SU-DHL-6 (cell line): ENCODE measurements at regions not wholly inside any gene's neighbourhood (a gene's known extent, or its start where the extent isn't known, plus 50 kb on each side); places are given as distances from the start of the nearest gene placed in this dataset.

ENCODE experiments used
- EZH2phosphoT487 ChIP-seq: fragments of 200-600 bp; sonication (generic), shearing (Covaris generic); conservative IDR thresholded peaks from 2 replicates; pipeline ENCODE4 v1.6.1; 2018; ENCODE audit warnings: mild to moderate bottlenecking, antibody characterized with exemption, low read length, moderate library complexity, mixed read lengths
- TF ChIP-seq, protein P1 (sequence below): fragments of 200-600 bp; sonication (generic); IDR thresholded peaks from one replicate; pipeline ENCODE4 v1.5.1; 2017; ENCODE audit warnings: antibody characterized with exemption, mild to moderate bottlenecking, low read length, moderate library complexity; ENCODE audit not compliant: insufficient read depth, poor library complexity, severe bottlenecking

DNA sequence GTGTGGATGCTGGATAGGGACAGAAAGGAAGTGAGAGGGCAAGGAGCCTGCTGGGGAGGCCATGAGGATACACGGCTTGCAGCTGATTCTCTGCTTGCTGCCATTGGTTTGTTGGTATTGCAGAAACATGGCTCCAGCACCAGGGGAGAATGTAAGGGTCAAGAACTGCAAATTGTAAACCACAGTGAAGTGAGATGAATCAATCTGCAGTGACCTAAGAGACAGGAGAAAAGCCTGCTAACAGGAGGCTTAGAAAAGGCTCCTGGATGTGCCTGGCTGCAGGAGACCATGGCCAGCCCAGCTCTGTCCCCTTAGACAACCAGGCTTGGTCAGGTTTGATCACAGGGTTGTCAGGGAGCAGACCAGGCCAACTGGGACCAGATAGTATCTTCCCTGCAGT, 233.7 kb upstream of the CADM1 start:
- TF ChIP-seq, protein P1, sequence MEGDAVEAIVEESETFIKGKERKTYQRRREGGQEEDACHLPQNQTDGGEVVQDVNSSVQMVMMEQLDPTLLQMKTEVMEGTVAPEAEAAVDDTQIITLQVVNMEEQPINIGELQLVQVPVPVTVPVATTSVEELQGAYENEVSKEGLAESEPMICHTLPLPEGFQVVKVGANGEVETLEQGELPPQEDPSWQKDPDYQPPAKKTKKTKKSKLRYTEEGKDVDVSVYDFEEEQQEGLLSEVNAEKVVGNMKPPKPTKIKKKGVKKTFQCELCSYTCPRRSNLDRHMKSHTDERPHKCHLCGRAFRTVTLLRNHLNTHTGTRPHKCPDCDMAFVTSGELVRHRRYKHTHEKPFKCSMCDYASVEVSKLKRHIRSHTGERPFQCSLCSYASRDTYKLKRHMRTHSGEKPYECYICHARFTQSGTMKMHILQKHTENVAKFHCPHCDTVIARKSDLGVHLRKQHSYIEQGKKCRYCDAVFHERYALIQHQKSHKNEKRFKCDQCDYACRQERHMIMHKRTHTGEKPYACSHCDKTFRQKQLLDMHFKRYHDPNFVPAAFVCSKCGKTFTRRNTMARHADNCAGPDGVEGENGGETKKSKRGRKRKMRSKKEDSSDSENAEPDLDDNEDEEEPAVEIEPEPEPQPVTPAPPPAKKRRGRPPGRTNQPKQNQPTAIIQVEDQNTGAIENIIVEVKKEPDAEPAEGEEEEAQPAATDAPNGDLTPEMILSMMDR, result no peak
- no peak for TF ChIP-seq EZH2phosphoT487
